ENCODE measurements at regions not wholly inside any gene's neighbourhood (a gene's known extent, or its start where the extent isn't known, plus 50 kb on each side); places are given as distances from the start of the nearest gene placed in this dataset.

DNA sequence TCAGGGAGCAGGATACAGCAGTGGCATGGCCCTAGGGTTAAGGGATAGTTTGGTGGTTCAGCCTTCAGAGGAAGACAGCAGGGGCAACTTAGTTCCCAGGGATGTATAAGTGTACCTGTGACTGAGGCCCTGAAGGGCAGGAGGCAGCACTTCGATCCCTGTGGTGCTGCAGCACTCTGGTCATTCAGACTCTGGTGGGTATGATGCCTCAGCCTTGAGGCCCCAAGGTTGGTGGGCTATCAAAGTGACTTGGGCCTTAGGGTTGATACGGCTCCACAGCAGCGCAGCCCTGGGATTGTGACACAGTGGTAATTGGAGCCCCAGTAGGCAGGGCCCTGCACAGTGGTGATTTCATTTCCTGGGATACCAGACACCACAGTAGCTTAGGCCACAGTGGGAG, 1703.1 kb downstream of the PCDH7 start:
- no peak overlapping the region for H3K9ac ChIP-seq (ENCODE audit: low read length)
- H3K27me3 ChIP-seq (ENCODE audit: control insufficient read depth in 1 of 2, insufficient read depth in 2 of 2, low read length in 2 of 2): no peaks in the 10 kb centered on the region
- H3K9me3 ChIP-seq (ENCODE audit: low read length): peaks cover 3% of the 10 kb centered on the region
- no peak overlapping the region for H3K4me3 ChIP-seq (ENCODE audit: low read depth in 1 of 2, low read length in 2 of 2)
- H3K36me3 ChIP-seq (ENCODE audit: insufficient read depth, low read length): no peaks in the 10 kb centered on the region
- H3K27ac ChIP-seq (ENCODE audit: low read depth, low read length): no peak overlapping the region
- H3K4me1 ChIP-seq (ENCODE audit: insufficient read depth, low read length): no peaks in the 10 kb centered on the region

GRCh38 chr4:32425243-32425642, 1705.1 kb downstream of the PCDH7 start:
- Histone ChIP-seq H3K9me3 (ENCODE audit: low read length) (peaks cover 3% of the 10 kb centered on the region), H3K9ac (ENCODE audit: low read length) (no peak overlapping the region), H3K4me3 (ENCODE audit: low read depth in 1 of 2, low read length in 2 of 2) (no peak overlapping the region), H3K27me3 (ENCODE audit: control insufficient read depth in 1 of 2, insufficient read depth in 2 of 2, low read length in 2 of 2) (no peaks in the 10 kb centered on the region), H3K27ac (ENCODE audit: low read depth, low read length) (no peak overlapping the region), H3K4me1 (ENCODE audit: insufficient read depth, low read length) (no peaks in the 10 kb centered on the region), H3K36me3 (ENCODE audit: insufficient read depth, low read length) (no peaks in the 10 kb centered on the region)

DNA sequence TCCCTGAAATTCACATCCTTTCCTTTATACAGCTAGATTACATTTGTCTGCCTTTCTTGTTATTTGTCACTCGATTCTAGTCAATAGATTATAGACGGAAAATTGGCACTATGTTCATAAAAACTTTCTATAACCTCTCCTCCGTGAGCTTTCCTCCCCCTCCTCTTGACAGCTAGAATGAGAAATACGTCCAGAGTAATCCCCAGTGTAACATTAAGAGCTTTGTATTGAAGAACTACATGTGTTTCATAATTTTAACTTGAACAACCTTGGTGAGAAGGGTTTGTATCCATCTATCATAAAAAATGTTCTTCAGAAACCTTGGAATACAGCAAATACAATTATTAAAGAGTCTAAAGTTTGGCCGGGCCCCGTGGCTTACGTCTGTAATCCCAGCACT, 1707.4 kb downstream of the PCDH7 start:
- Histone ChIP-seq H3K36me3 (ENCODE audit: insufficient read depth, low read length) (no peaks in the 10 kb centered on the region), H3K9ac (ENCODE audit: low read length) (no peak overlapping the region), H3K4me1 (ENCODE audit: insufficient read depth, low read length) (no peaks in the 10 kb centered on the region), H3K9me3 (ENCODE audit: low read length) (peaks cover 3% of the 10 kb centered on the region), H3K27me3 (ENCODE audit: control insufficient read depth in 1 of 2, insufficient read depth in 2 of 2, low read length in 2 of 2) (no peaks in the 10 kb centered on the region), H3K27ac (ENCODE audit: low read depth, low read length) (no peak overlapping the region), H3K4me3 (ENCODE audit: low read depth in 1 of 2, low read length in 2 of 2) (no peak overlapping the region)

DNA sequence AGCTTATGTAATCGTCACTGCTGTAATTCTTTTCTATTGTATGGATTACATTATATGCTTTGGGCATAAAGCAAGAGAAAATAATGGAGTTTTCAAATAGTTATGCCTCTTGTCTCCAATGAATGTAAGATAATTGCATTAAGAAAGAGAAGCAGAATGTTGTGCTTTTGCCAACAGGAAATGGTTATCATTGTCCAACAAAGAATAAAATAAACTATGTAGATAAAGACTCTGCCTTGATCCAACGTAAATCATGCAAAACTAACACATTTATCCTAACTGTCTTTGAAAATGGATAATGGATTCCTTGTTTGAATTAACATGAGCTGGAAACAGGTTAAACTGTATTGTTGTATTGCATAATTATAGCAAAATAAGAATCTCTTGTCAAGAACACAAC, 1709.0 kb downstream of the PCDH7 start:
- H3K36me3 ChIP-seq (ENCODE audit: insufficient read depth, low read length): no peaks in the 10 kb centered on the region
- H3K27me3 ChIP-seq (ENCODE audit: control insufficient read depth in 1 of 2, insufficient read depth in 2 of 2, low read length in 2 of 2): no peaks in the 10 kb centered on the region
- H3K27ac ChIP-seq (ENCODE audit: low read depth, low read length): no peak overlapping the region
- H3K4me3 ChIP-seq (ENCODE audit: low read depth in 1 of 2, low read length in 2 of 2): no peak overlapping the region
- H3K9me3 ChIP-seq (ENCODE audit: low read length): no peaks in the 10 kb centered on the region
- H3K4me1 ChIP-seq (ENCODE audit: insufficient read depth, low read length): no peaks in the 10 kb centered on the region
- H3K9ac ChIP-seq (ENCODE audit: low read length): no peak overlapping the region

DNA sequence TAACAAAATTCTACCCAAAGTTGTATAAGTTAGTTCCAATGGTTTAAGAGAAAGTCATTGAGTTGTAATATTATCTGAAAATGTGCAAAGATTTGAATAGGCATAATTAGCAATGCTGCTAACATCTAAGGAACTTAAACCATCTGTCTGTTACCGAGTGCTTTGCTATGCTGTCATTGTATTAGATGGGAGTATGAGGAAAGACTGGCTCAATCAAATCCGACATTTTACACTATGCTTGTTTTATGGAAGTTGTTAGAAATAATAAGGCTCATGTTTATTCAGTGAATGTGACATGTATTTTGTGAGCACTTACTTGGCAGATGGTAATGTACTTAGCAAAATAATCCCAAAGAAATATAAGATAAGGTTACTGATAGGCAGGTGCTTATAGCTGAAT, 1715.1 kb downstream of the PCDH7 start:
- no peaks in the 10 kb centered on the region for H3K4me1 ChIP-seq (ENCODE audit: insufficient read depth, low read length)
- no peaks in the 10 kb centered on the region for H3K9me3 ChIP-seq (ENCODE audit: low read length)
- no peaks in the 10 kb centered on the region for H3K27me3 ChIP-seq (ENCODE audit: control insufficient read depth in 1 of 2, insufficient read depth in 2 of 2, low read length in 2 of 2)
- H3K27ac ChIP-seq (ENCODE audit: low read depth, low read length): no peak overlapping the region
- no peaks in the 10 kb centered on the region for H3K36me3 ChIP-seq (ENCODE audit: insufficient read depth, low read length)
- H3K4me3 ChIP-seq (ENCODE audit: low read depth in 1 of 2, low read length in 2 of 2): no peak overlapping the region
- H3K9ac ChIP-seq (ENCODE audit: low read length): no peak overlapping the region

GRCh38 chr4:32436816-32437215, 1716.6 kb downstream of the PCDH7 start:
- Histone ChIP-seq H3K27ac (ENCODE audit: low read depth, low read length) (no peak overlapping the region), H3K4me3 (ENCODE audit: low read depth in 1 of 2, low read length in 2 of 2) (no peak overlapping the region), H3K9ac (ENCODE audit: low read length) (no peak overlapping the region), H3K4me1 (ENCODE audit: insufficient read depth, low read length) (no peaks in the 10 kb centered on the region), H3K36me3 (ENCODE audit: insufficient read depth, low read length) (no peaks in the 10 kb centered on the region), H3K27me3 (ENCODE audit: control insufficient read depth in 1 of 2, insufficient read depth in 2 of 2, low read length in 2 of 2) (no peaks in the 10 kb centered on the region), H3K9me3 (ENCODE audit: low read length) (no peaks in the 10 kb centered on the region)

DNA sequence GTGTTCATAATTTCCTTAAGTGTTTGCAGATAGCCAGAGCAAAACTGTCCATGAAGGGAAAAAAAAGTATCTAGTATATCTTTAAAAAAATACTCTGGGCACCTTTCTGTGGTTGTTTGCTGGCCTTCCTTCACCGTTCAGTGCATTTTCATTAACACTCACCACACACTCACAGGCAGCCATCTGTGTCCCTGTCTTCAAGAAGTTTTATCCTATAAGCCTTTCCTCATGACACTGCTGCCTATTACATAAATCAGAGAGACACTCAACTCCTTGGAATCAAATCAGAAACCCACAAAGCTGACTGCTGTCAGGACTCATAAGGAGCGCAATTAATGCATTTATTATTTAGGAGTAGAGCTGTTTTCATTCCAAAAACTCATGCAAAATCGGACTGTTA, 1720.2 kb downstream of the PCDH7 start:
- H3K4me1 ChIP-seq (ENCODE audit: insufficient read depth, low read length): no peaks in the 10 kb centered on the region
- H3K9ac ChIP-seq (ENCODE audit: low read length): no peak overlapping the region
- no peaks in the 10 kb centered on the region for H3K27me3 ChIP-seq (ENCODE audit: control insufficient read depth in 1 of 2, insufficient read depth in 2 of 2, low read length in 2 of 2)
- H3K9me3 ChIP-seq (ENCODE audit: low read length): no peaks in the 10 kb centered on the region
- no peak overlapping the region for H3K27ac ChIP-seq (ENCODE audit: low read depth, low read length)
- no peaks in the 10 kb centered on the region for H3K36me3 ChIP-seq (ENCODE audit: insufficient read depth, low read length)
- no peak overlapping the region for H3K4me3 ChIP-seq (ENCODE audit: low read depth in 1 of 2, low read length in 2 of 2)

- H3K4me3 ChIP-seq (ENCODE audit: low read depth in 1 of 2, low read length in 2 of 2): no peak overlapping the region
- H3K36me3 ChIP-seq (ENCODE audit: insufficient read depth, low read length): no peaks in the 10 kb centered on the region
- no peak overlapping the region for H3K27ac ChIP-seq (ENCODE audit: low read depth, low read length)
- no peaks in the 10 kb centered on the region for H3K4me1 ChIP-seq (ENCODE audit: insufficient read depth, low read length)
- no peaks in the 10 kb centered on the region for H3K27me3 ChIP-seq (ENCODE audit: control insufficient read depth in 1 of 2, insufficient read depth in 2 of 2, low read length in 2 of 2)
- H3K9me3 ChIP-seq (ENCODE audit: low read length): no peaks in the 10 kb centered on the region
- no peak overlapping the region for H3K9ac ChIP-seq (ENCODE audit: low read length)
These were observed 1734.3 kb downstream of the PCDH7 start for GRCh38 chr4:32454482-32454881.

DNA sequence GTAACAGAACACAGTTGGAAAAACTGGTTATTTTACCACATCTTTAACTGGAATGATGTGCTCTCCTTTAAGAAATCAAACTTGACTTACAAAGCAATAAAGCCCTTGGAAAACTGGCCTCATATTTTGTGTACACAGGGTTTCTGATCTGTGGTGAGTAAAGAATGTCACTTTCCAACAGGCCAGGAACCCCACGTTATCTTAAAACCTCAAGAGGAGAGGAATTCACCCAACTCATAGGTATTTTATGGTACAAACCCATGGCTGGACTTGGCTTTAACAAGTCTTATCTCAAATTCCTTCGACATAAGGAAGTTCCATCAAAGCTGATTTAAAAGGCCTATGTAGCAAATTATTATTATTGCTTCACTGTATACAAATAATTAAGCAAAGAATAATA, 1735.1 kb downstream of the PCDH7 start:
- H3K36me3 ChIP-seq (ENCODE audit: insufficient read depth, low read length): no peaks in the 10 kb centered on the region
- no peaks in the 10 kb centered on the region for H3K9me3 ChIP-seq (ENCODE audit: low read length)
- H3K27me3 ChIP-seq (ENCODE audit: control insufficient read depth in 1 of 2, insufficient read depth in 2 of 2, low read length in 2 of 2): no peaks in the 10 kb centered on the region
- no peak overlapping the region for H3K4me3 ChIP-seq (ENCODE audit: low read depth in 1 of 2, low read length in 2 of 2)
- no peaks in the 10 kb centered on the region for H3K4me1 ChIP-seq (ENCODE audit: insufficient read depth, low read length)
- no peak overlapping the region for H3K27ac ChIP-seq (ENCODE audit: low read depth, low read length)
- no peak overlapping the region for H3K9ac ChIP-seq (ENCODE audit: low read length)

GRCh38 chr4:32460972-32461371, 1740.8 kb downstream of the PCDH7 start:
- no peaks in the 10 kb centered on the region for H3K36me3 ChIP-seq (ENCODE audit: insufficient read depth, low read length)
- H3K9ac ChIP-seq (ENCODE audit: low read length): no peak overlapping the region
- H3K4me1 ChIP-seq (ENCODE audit: insufficient read depth, low read length): no peaks in the 10 kb centered on the region
- no peak overlapping the region for H3K27ac ChIP-seq (ENCODE audit: low read depth, low read length)
- H3K4me3 ChIP-seq (ENCODE audit: low read depth in 1 of 2, low read length in 2 of 2): no peak overlapping the region
- H3K9me3 ChIP-seq (ENCODE audit: low read length): no peaks in the 10 kb centered on the region
- no peaks in the 10 kb centered on the region for H3K27me3 ChIP-seq (ENCODE audit: control insufficient read depth in 1 of 2, insufficient read depth in 2 of 2, low read length in 2 of 2)

- Histone ChIP-seq H3K9me3 (ENCODE audit: low read length) (no peaks in the 10 kb centered on the region), H3K9ac (ENCODE audit: low read length) (no peak overlapping the region), H3K4me1 (ENCODE audit: insufficient read depth, low read length) (no peaks in the 10 kb centered on the region), H3K4me3 (ENCODE audit: low read depth in 1 of 2, low read length in 2 of 2) (no peak overlapping the region), H3K36me3 (ENCODE audit: insufficient read depth, low read length) (no peaks in the 10 kb centered on the region), H3K27ac (ENCODE audit: low read depth, low read length) (no peak overlapping the region), H3K27me3 (ENCODE audit: control insufficient read depth in 1 of 2, insufficient read depth in 2 of 2, low read length in 2 of 2) (no peaks in the 10 kb centered on the region)
These were observed 1742.8 kb downstream of the PCDH7 start for GRCh38 chr4:32462944-32463343.

DNA sequence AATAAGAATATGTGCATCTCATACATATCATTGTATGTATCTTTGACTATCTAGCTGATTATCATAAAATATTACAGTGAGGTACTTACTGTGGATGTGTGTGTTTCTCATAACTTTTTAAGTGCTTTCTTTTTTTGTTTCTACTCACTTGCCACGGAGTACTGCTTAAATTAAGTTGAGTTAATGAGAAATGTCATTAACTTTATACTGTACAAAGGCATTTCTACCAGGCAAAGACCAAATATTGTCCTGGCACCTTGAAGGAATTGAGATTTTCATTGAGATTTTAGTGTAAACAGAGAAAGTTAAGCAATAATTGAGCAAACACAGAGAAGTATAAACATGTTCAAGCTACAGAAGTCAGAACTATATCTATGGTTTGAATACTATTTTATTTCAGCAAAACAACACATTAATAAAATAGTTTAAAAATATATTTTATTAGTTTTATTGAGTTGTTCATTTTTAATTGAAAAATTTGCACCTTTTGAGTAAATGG, 1750.0 kb downstream of the PCDH7 start:
- no peak overlapping the region for H3K27ac ChIP-seq (ENCODE audit: low read depth, low read length)
- H3K9me3 ChIP-seq (ENCODE audit: low read length): no peaks in the 10 kb centered on the region
- no peak overlapping the region for H3K9ac ChIP-seq (ENCODE audit: low read length)
- H3K4me3 ChIP-seq (ENCODE audit: low read depth in 1 of 2, low read length in 2 of 2): no peak overlapping the region
- no peaks in the 10 kb centered on the region for H3K27me3 ChIP-seq (ENCODE audit: control insufficient read depth in 1 of 2, insufficient read depth in 2 of 2, low read length in 2 of 2)
- H3K36me3 ChIP-seq (ENCODE audit: insufficient read depth, low read length): no peaks in the 10 kb centered on the region
- H3K4me1 ChIP-seq (ENCODE audit: insufficient read depth, low read length): no peaks in the 10 kb centered on the region
